ENCODE measurements at regions not wholly inside any gene's neighbourhood (a gene's known extent, or its start where the extent isn't known, plus 50 kb on each side); places are given as distances from the start of the nearest gene placed in this dataset.

- intact Hi-C loops (cut with DNase I): no loop called here
- no peak overlapping the region for H3K4me3 ChIP-seq
- no peaks in the 10 kb centered on the region for H3K36me3 ChIP-seq
- DNase-seq (ENCODE audit: extremely low spot score in 2 of 2): no peak
- H3K27me3 ChIP-seq: no peaks in the 10 kb centered on the region
- TF ChIP-seq POLR2AphosphoS5 (IDR thresholded peaks at IDR 0.05; ENCODE audit: insufficient read depth in 1 of 2, low read depth in 1 of 2) (no peak), POLR2A (IDR thresholded peaks at IDR 0.05) (no peak)
- TF ChIP-seq, protein P1, sequence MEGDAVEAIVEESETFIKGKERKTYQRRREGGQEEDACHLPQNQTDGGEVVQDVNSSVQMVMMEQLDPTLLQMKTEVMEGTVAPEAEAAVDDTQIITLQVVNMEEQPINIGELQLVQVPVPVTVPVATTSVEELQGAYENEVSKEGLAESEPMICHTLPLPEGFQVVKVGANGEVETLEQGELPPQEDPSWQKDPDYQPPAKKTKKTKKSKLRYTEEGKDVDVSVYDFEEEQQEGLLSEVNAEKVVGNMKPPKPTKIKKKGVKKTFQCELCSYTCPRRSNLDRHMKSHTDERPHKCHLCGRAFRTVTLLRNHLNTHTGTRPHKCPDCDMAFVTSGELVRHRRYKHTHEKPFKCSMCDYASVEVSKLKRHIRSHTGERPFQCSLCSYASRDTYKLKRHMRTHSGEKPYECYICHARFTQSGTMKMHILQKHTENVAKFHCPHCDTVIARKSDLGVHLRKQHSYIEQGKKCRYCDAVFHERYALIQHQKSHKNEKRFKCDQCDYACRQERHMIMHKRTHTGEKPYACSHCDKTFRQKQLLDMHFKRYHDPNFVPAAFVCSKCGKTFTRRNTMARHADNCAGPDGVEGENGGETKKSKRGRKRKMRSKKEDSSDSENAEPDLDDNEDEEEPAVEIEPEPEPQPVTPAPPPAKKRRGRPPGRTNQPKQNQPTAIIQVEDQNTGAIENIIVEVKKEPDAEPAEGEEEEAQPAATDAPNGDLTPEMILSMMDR (IDR thresholded peaks at IDR 0.05): no peak
- H3K27ac ChIP-seq: no peak overlapping the region
- no peaks in the 10 kb centered on the region for H3K4me1 ChIP-seq
- H3K9me3 ChIP-seq: no peaks in the 10 kb centered on the region
Observed at GRCh38 chr4:14652522-14652921, 349.8 kb upstream of the CPEB2 start.

GRCh38 chr4:14653338-14653737 is 348.9 kb upstream of the CPEB2 start:
- no peaks in the 10 kb centered on the region for H3K27me3 ChIP-seq
- H3K36me3 ChIP-seq: no peaks in the 10 kb centered on the region
- no peaks in the 10 kb centered on the region for H3K9me3 ChIP-seq
- no peak overlapping the region for H3K27ac ChIP-seq
- H3K4me3 ChIP-seq: no peak overlapping the region
- intact Hi-C loops (cut with DNase I): no loop called here
- TF ChIP-seq, protein P1 (IDR thresholded peaks at IDR 0.05): no peak
- TF ChIP-seq POLR2A (IDR thresholded peaks at IDR 0.05) (no peak), POLR2AphosphoS5 (IDR thresholded peaks at IDR 0.05; ENCODE audit: insufficient read depth in 1 of 2, low read depth in 1 of 2) (no peak)
- no peaks in the 10 kb centered on the region for H3K4me1 ChIP-seq
- no peak for DNase-seq (ENCODE audit: extremely low spot score in 2 of 2)

- intact Hi-C loops (cut with DNase I): no loop called here
- no peak for DNase-seq (ENCODE audit: extremely low spot score in 2 of 2)
- H3K4me1 ChIP-seq: no peaks in the 10 kb centered on the region
- TF ChIP-seq POLR2AphosphoS5 (IDR thresholded peaks at IDR 0.05; ENCODE audit: insufficient read depth in 1 of 2, low read depth in 1 of 2) (no peak), POLR2A (IDR thresholded peaks at IDR 0.05) (no peak)
- TF ChIP-seq, protein P1 (IDR thresholded peaks at IDR 0.05): no peak
- H3K27me3 ChIP-seq: no peaks in the 10 kb centered on the region
- no peaks in the 10 kb centered on the region for H3K36me3 ChIP-seq
- H3K4me3 ChIP-seq: no peak overlapping the region
- no peak overlapping the region for H3K27ac ChIP-seq
- H3K9me3 ChIP-seq: no peaks in the 10 kb centered on the region
Observed at GRCh38 chr4:14659286-14659685, 343.0 kb upstream of the CPEB2 start.

DNA sequence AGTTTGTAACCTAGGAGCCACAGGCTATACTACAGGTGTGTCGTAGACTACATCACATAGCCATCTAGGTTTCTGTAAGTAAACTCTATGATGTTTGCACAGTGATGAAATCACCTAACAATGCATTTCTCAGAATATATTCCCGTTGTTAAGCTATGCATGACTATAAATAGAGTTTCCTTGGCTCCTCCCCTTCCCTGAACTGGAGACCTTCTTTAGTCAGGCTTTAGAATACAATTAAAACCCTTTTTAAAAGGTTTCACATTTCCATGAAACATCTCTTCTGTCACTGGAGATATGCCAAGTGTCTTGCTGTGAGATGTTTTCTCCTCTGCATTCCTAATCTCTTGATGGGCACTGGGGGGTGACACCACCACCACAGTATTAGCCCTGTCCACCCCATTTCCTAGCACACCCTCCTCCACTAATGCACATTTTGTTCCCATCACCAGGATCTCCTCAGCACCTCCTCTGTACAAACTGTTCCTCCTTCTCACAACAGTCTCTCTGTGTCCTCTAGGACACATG is 334.6 kb upstream of the CPEB2 start:
- no peaks in the 10 kb centered on the region for H3K27me3 ChIP-seq
- no peaks in the 10 kb centered on the region for H3K36me3 ChIP-seq
- TF ChIP-seq POLR2A (IDR thresholded peaks at IDR 0.05) (no peak), POLR2AphosphoS5 (IDR thresholded peaks at IDR 0.05; ENCODE audit: insufficient read depth in 1 of 2, low read depth in 1 of 2) (no peak)
- TF ChIP-seq, protein P1 (IDR thresholded peaks at IDR 0.05): no peak
- H3K9me3 ChIP-seq: no peaks in the 10 kb centered on the region
- no peak overlapping the region for H3K4me3 ChIP-seq
- no peaks in the 10 kb centered on the region for H3K4me1 ChIP-seq
- intact Hi-C loops (cut with DNase I): no loop called here
- H3K27ac ChIP-seq: no peak overlapping the region
- DNase-seq (ENCODE audit: extremely low spot score in 2 of 2): no peak

DNA sequence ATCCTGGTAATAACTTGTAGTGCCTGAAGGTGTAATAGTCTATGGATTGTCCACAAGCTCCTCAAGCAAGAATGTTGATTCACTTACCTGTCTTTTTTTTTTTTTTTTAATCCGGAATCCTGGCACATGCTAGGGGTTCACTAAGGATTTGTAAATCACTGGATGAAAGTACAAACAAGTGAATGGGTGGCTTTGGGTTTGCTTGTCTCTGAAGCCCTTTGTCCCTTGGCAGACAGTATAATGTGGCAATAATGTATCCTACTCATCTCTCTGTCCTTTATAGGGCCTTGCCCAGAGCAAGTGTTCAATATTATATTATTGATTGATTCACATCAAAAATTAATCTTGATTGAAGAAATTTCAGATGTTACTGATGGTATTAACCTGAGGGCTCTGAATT is 334.0 kb upstream of the CPEB2 start:
- Histone ChIP-seq H3K27ac (no peak overlapping the region), H3K27me3 (no peaks in the 10 kb centered on the region), H3K36me3 (no peaks in the 10 kb centered on the region), H3K4me3 (no peak overlapping the region), H3K4me1 (no peaks in the 10 kb centered on the region), H3K9me3 (no peaks in the 10 kb centered on the region)
- DNase-seq (ENCODE audit: extremely low spot score in 2 of 2): no peak
- intact Hi-C loops (cut with DNase I): no loop called here
- TF ChIP-seq, protein P1 (IDR thresholded peaks at IDR 0.05): no peak
- TF ChIP-seq POLR2A (IDR thresholded peaks at IDR 0.05) (no peak), POLR2AphosphoS5 (IDR thresholded peaks at IDR 0.05; ENCODE audit: insufficient read depth in 1 of 2, low read depth in 1 of 2) (no peak)

All from vagina (tissue), 2 donors.